ENCODE measurements at regions not wholly inside any gene's neighbourhood (a gene's known extent, or its start where the extent isn't known, plus 50 kb on each side); places are given as distances from the start of the nearest gene placed in this dataset.

- Histone ChIP-seq H2AFZ (ENCODE audit: low read depth) (no peak overlapping the region), H3K27me3 (ENCODE audit: insufficient read depth, low read depth) (no peaks in the 10 kb centered on the region), H4K20me1 (ENCODE audit: insufficient read depth) (no peaks in the 10 kb centered on the region), H3K4me2 (no peak overlapping the region), H3K9ac (no peak overlapping the region), H3K4me1 (ENCODE audit: low read depth, poor library complexity, severe bottlenecking) (no peaks in the 10 kb centered on the region), H3K4me3 (IDR thresholded peaks at IDR 0.05; ENCODE audit: insufficient read depth, low read depth, low read length) (no peak overlapping the region), H3K27ac (no peak overlapping the region), H3K79me2 (ENCODE audit: insufficient read depth, low read depth) (no peaks in the 10 kb centered on the region), H3K36me3 (ENCODE audit: insufficient read depth) (no peaks in the 10 kb centered on the region)
- no peak for TF ChIP-seq CTCF (conservative IDR thresholded peaks at IDR 0.05; ENCODE audit: low read depth, low read length)
Observed at GRCh38 chr5:3195994-3196393, 399.6 kb upstream of the IRX1 start.

GRCh38 chr5:3194684-3195083 is 400.9 kb upstream of the IRX1 start:
- H3K4me2 ChIP-seq, result no peak overlapping the region
- H3K4me1 ChIP-seq (ENCODE audit: low read depth, poor library complexity, severe bottlenecking), result no peaks in the 10 kb centered on the region
- TF ChIP-seq CTCF (conservative IDR thresholded peaks at IDR 0.05; ENCODE audit: low read depth, low read length), result no peak
- no peak overlapping the region for H3K27ac ChIP-seq
- no peaks in the 10 kb centered on the region for H4K20me1 ChIP-seq (ENCODE audit: insufficient read depth)
- no peak overlapping the region for H3K4me3 ChIP-seq (IDR thresholded peaks at IDR 0.05; ENCODE audit: insufficient read depth, low read depth, low read length)
- no peak overlapping the region for H3K9ac ChIP-seq
- H3K36me3 ChIP-seq (ENCODE audit: insufficient read depth), result no peaks in the 10 kb centered on the region
- no peak overlapping the region for H2AFZ ChIP-seq (ENCODE audit: low read depth)
- H3K27me3 ChIP-seq (ENCODE audit: insufficient read depth, low read depth), result no peaks in the 10 kb centered on the region
- H3K79me2 ChIP-seq (ENCODE audit: insufficient read depth, low read depth), result no peaks in the 10 kb centered on the region

- H3K4me3 ChIP-seq (IDR thresholded peaks at IDR 0.05; ENCODE audit: insufficient read depth, low read depth, low read length), result no peak overlapping the region
- no peak overlapping the region for H3K27ac ChIP-seq
- H3K4me2 ChIP-seq, result no peak overlapping the region
- no peaks in the 10 kb centered on the region for H3K4me1 ChIP-seq (ENCODE audit: low read depth, poor library complexity, severe bottlenecking)
- H3K36me3 ChIP-seq (ENCODE audit: insufficient read depth), result no peaks in the 10 kb centered on the region
- no peak overlapping the region for H2AFZ ChIP-seq (ENCODE audit: low read depth)
- H3K79me2 ChIP-seq (ENCODE audit: insufficient read depth, low read depth), result no peaks in the 10 kb centered on the region
- no peaks in the 10 kb centered on the region for H4K20me1 ChIP-seq (ENCODE audit: insufficient read depth)
- TF ChIP-seq CTCF (conservative IDR thresholded peaks at IDR 0.05; ENCODE audit: low read depth, low read length), result no peak
- no peak overlapping the region for H3K9ac ChIP-seq
- no peaks in the 10 kb centered on the region for H3K27me3 ChIP-seq (ENCODE audit: insufficient read depth, low read depth)
Observed at GRCh38 chr5:3194271-3194670, 401.4 kb upstream of the IRX1 start.

GRCh38 chr5:3191585-3191984 is 404.0 kb upstream of the IRX1 start:
- Histone ChIP-seq H3K4me3 (IDR thresholded peaks at IDR 0.05; ENCODE audit: insufficient read depth, low read depth, low read length) (no peak overlapping the region), H2AFZ (ENCODE audit: low read depth) (no peak overlapping the region), H3K27me3 (ENCODE audit: insufficient read depth, low read depth) (no peaks in the 10 kb centered on the region), H3K9ac (no peak overlapping the region), H3K4me1 (ENCODE audit: low read depth, poor library complexity, severe bottlenecking) (no peaks in the 10 kb centered on the region), H3K4me2 (no peak overlapping the region), H3K79me2 (ENCODE audit: insufficient read depth, low read depth) (no peaks in the 10 kb centered on the region), H3K36me3 (ENCODE audit: insufficient read depth) (no peaks in the 10 kb centered on the region), H3K27ac (no peak overlapping the region), H4K20me1 (ENCODE audit: insufficient read depth) (no peaks in the 10 kb centered on the region)
- TF ChIP-seq CTCF (conservative IDR thresholded peaks at IDR 0.05; ENCODE audit: low read depth, low read length), result no peak

GRCh38 chr5:3190930-3191329 is 404.7 kb upstream of the IRX1 start:
- H3K79me2 ChIP-seq (ENCODE audit: insufficient read depth, low read depth), result no peaks in the 10 kb centered on the region
- no peak overlapping the region for H3K27ac ChIP-seq
- H2AFZ ChIP-seq (ENCODE audit: low read depth), result no peak overlapping the region
- no peak overlapping the region for H3K4me3 ChIP-seq (IDR thresholded peaks at IDR 0.05; ENCODE audit: insufficient read depth, low read depth, low read length)
- H3K4me1 ChIP-seq (ENCODE audit: low read depth, poor library complexity, severe bottlenecking), result no peaks in the 10 kb centered on the region
- H3K9ac ChIP-seq, result no peak overlapping the region
- H4K20me1 ChIP-seq (ENCODE audit: insufficient read depth), result no peaks in the 10 kb centered on the region
- no peaks in the 10 kb centered on the region for H3K36me3 ChIP-seq (ENCODE audit: insufficient read depth)
- H3K4me2 ChIP-seq, result no peak overlapping the region
- no peak for TF ChIP-seq CTCF (conservative IDR thresholded peaks at IDR 0.05; ENCODE audit: low read depth, low read length)
- no peaks in the 10 kb centered on the region for H3K27me3 ChIP-seq (ENCODE audit: insufficient read depth, low read depth)

Data from KMS-11 (cell line).